GM19455 (cell line): ENCODE measurements at regions not wholly inside any gene's neighbourhood (a gene's known extent, or its start where the extent isn't known, plus 50 kb on each side); places are given as distances from the start of the nearest gene placed in this dataset.

ENCODE experiments used
- ATAC-seq: cut with Tn5 transposase; IDR thresholded peaks from one replicate; pipeline ENCODE4 v1.9.1; 2021; ENCODE audit not compliant: unreplicated experiment

DNA sequence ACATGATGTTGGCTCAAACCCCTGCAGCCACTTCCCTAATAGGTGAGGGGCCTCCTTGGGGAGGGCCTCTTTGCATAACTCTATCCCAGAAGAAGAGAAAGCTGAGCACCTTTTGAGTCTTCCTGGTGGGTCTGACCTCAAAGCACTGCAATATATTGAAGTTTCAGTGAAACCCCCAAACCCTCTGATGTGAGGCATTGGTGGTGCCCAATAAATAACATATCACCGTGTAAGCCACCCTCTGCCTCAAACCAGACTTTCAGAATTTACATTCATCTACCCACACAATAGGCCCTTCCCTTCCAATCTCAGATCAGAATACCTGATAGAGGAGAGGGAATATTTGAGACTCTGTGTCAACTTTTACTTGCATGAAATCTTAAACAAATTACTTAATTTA lies 142.8 kb upstream of the STK17B start:
- ATAC-seq: no peak

DNA sequence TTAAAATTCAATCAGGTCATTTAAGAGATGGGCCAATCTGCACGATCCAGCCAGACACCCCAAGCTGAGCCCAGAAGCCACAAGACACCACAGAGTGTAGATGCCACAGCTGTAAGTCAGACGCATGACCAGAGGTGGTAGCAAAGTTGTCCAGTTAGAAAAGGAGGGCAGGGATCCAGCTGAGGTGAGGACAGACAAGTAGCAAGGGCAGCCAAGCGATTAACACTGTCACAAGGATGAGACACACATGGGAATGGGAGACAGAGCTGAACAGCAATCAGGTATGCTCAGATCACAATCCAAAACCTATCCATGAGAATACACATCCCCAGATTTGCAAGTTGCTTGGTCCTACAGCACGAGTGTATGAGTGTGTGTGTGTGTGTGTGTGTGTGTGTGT lies 143.4 kb upstream of the STK17B start:
- ATAC-seq: no peak

DNA sequence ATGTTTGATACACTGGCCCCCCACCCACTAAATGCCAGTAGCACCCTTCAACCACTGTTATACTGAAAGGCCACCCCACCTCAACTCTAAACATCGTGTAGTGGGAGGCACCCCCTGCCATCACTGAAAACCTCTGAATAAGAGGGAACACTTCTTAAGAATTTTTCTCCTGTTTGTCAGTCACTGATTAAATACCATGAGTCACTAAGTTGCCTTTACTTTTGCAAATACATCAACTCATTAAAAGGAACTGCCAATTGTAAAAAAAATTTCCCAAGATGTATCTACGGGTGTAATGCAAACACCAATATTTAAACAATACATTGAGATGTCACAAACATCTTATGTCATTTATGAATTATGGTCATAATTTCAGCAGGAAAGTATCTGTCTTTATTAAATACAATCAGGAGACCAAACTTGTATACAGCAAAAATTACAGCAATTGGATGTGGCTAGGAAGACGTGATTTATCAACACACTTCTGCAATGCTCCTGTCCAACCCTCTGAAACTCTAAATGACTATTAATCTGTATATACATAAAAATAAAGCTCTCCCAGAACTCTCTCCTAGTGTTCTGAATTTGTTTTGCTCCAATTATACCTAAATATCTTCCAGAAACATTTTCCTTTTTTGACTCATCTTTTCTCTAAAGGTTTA lies 144.1 kb upstream of the STK17B start:
- ATAC-seq: no peak

DNA sequence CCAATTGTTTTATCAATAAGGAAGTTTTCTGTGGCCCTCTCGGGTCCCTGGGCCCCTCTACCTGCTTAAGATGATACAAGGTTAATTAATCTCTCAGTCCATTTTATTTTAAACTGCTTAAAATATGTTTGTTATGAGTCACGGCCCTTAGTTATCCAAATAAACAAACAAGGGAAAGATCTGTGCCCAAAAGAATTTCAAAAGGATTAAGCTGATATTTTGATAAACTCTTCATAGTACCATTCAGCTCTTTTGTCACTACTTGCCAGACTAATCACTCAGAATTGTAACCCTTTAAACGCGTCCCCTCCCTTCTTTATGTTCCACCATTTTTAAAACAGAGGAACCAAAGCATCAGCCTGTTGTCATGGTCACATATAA lies 144.7 kb upstream of the STK17B start:
- no peak for ATAC-seq

DNA sequence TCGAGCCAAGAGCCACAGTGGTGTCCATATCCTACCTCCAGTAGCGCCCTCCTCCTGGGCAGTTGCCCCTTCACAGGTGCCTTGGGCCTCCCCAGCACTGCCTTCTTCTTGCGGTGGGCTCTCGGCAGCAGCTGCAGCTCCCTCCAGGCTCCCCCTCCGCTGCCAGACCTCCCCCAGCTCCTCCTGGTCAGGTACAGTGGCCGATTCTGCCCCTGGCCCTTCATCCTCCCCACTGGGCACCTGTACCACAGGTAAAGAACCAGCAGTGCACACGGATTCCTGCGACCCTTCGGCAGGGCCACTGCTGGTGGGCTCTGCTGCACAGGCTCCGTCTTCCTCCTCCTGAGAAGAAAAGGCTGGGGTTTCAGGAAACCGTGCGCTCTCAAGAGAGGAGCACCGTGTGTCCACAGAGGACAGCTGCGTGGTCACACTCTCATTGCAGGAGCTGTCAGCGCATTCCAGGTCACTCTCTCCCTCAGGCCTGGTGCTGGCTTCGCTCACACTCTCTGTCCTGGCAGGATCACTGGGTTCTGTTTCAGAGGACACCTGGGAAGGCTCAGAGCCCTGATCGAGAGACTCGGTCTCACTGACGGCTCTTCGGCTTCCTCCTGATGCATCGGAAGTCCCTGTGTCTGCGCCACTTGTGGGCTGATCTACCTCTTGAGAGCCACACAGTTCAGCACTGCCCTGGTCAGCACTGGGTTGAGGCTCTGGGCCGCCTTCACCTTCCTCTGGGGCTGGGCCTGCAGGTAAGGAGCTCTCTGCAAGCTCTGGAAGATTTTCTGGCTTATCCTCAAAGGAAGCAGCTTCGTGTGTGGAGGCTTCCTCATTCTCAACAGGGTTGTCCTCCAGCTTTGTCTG lies 147.4 kb upstream of the STK17B start:
- ATAC-seq: no peak

DNA sequence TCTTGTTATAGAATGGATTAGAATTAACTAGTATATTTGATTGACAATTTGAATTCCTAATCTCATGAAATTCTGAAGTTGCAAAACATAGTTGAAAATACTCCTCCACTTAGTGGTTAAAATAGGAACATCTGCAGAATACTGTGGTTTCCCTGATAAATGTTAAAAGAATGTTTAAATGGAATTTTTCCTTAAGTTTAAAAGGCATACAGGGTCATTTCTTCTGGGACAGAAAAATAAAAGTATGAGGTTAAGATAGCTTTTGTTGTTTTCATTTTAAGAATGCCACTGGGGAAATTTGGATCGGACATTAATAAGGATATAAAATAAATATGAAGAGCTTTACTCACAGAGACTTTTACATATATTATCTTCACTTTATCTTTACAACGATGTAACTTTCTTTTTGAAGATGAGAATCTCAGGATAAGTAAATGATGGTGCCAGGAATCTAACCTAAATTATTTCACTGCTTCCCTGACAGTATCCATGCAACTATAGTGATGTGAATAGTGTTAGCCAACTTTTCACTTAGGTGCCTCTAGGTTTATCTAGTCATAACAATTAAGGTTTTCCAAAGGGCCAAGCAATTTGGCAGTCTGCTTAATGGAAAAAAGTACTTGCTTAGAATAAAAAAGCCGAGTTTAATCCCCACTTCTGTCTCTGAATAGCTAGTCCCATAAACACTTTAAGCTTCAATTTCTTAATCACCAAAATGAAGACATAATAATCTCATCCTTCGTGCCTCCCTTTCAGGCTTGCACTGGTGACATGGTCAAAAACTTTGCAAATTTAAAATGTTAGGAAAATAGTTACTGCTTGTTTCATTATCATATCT lies 151.8 kb upstream of the STK17B start:
- ATAC-seq: no peak

DNA sequence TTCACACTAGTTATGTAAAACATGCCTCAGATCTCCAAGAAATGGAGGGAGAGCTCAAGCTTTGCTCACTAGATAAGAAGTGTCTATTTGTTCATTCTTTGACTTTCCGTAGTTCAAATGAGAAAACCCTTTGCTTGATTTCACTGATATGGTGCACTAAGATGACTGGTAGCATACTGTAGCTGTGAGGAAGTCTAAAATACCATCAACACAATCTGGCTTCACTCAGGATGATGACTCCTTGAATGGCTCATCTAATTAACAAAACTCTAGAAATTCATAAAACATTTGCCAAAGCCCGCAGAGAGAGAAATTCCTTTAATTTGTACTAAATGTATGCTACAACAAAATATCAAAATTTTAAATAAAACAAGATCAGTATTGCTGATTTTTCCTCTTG lies 152.8 kb upstream of the STK17B start:
- ATAC-seq: no peak

DNA sequence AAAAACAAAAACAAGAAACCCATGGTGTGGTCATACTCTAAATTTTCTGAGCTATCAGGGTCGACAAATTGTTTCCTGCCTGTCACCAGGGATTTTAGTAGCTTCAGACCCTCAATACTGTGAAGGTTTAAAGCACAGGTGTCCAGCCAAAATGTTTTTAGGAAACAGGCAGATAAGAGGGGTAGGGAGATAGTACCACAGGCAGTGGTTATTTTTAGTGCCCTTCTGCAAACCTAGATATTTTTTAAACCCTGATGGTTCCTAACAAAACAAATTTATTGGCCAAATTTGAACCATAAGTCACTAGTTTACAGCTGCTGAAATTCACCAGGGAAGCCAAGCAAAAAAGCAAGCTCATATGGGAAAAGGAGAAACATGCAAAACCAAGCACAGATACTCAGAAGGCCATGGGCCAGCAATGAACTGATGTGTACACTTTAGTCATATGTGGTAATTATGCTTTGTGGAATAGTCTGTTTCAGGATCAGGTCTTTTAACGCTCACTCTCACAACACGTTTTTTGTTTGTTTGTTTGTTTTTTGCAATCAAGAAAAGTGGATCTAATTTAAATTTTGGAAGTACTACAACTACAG lies 156.8 kb upstream of the STK17B start:
- no peak for ATAC-seq

DNA sequence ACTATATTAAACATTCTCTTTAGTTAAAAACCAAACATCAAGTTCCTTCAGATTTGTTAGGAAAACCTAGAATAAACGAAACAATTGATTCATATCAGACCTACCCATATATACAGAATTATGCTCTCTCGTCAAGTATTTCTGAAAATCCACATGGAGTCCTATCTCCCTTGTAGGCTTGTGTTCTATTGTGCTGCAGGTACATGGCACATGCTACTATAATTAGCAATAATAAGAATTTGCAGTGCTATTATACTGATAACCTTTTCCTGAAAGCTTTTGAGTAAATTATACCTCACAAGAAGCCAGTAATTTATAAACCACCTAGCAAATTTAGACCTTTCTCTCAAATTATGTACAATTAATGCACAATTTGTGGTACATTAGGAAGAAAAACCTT lies 158.6 kb upstream of the STK17B start:
- no peak for ATAC-seq

DNA sequence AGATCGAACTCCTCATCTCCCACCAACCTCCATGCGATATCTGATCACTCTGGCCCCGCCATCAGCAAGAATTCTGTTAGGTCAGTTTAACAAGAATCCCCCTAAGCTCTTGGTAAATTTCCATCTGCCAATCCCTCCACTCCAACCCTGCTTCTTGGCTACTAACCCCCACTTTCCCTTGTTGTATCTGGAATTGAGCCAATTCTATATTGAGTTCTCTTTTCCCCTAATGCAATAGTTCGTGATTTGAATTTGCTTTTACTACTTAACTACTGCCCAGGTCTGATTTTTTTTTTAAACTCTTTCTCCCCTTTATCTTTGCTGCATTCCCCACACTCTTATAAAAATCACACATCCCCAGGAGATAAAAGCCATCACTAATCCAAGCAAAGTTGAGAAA lies 159.3 kb upstream of the STK17B start:
- ATAC-seq: no peak

DNA sequence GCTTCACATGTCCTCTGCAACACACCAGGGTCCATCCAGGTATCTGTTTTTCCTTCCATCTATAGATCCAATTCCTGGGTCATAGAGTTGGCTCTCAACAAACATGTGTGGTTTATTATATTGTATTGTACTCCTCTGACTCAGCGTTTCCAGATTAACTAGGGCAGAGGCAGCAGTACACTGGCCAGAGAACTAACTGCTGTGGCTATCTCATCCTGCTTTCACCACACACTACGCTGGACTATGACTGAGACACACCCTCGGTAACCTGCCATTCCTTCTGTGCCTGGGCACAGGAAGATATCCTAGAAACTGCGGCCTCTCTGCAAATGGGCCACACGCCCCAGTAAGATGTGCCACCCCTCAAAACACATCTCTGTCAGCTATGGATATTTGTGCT lies 159.8 kb upstream of the STK17B start:
- ATAC-seq: no peak

DNA sequence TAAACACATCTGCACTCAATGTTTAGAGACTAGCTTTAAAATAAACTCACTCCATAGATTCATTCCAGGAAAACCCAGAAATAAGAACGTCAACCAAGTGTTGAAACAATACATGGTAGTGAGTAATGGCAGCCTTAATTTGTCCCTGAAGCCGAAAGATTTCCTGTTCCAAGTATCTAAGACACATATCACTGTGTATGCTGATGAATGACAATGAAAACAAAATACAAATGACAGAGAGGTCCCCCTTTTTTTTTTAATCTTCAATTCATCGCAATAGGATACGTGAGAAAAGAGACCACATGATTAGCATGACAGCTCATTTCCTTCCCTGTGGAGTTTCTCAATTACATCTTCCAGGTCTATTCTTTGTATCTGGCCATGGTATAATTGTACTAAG lies 160.5 kb upstream of the STK17B start:
- ATAC-seq: no peak

DNA sequence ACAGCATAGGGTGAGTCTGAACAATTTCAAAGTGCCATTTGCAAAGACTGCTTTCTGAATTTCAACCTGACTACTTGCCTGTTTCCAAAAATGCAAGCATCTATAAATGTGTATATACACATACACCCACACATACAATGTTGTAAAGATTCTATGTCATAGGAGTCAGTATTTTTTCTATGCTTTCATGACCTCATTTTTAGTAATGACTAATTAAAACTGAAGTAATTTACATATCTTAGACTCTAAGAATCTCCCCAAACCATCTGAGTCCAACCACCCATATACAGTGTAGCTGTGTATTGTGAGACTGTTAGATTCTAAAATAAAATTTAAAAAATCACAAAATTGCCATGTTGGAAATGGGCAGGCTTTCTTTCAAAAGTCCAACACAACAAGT lies 162.0 kb upstream of the STK17B start:
- no peak for ATAC-seq

DNA sequence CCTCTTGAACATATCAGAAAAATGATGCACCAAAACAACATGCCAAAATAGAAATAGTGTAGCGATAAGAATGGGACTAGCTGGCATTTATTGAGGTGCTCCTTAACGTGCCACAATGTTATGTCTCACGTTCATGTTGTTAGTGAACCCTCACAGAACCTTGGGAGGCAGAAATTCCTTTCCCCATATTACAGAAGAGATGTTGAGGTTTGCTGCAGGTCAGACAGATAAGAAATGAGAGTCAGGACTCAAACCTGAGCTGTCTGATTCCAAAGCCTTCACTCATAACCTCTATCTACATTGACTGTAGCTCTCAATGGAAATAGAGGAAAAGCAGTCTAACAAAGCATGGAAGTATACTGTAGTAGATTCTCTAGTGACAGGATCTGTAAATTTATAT lies 163.3 kb upstream of the STK17B start:
- no peak for ATAC-seq

DNA sequence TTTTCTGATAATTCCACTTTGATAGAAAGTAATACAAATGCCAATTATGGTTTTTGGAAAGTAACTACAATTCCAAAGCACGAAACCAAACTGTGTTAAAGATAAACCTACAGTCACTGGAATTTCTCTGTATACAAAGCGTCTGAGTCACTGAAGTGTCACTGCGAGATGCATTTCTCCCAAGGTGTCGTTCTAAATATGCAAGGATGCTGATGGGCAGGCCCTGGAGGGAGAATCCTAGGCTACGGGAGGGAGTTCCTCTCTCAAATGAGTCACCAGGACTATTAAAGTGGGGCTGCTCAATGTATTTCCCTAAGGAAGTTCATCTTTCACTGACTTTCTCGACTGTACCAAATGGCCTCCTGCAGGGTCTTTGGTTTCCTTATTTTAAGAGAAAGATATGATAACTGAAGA lies 163.8 kb upstream of the STK17B start:
- ATAC-seq: no peak

DNA sequence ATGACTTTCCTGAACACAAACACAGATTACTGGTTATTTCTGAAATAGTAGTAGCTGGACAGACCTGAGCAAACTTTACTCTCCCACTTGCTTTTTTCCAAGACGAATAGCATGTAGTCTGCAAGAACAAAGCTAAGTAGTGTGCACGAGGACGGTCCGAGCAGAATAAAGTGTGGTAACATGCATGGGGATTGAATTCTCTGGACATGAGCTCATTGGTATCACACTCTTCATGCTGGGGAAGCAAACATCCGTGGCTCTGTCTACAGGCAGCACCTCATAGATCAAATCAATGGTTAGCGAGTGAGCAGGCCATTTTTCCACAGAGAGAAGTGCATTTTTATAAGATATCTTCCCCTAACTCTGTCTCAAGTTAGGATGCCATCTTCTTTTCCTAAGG lies 164.8 kb upstream of the STK17B start:
- no peak for ATAC-seq

DNA sequence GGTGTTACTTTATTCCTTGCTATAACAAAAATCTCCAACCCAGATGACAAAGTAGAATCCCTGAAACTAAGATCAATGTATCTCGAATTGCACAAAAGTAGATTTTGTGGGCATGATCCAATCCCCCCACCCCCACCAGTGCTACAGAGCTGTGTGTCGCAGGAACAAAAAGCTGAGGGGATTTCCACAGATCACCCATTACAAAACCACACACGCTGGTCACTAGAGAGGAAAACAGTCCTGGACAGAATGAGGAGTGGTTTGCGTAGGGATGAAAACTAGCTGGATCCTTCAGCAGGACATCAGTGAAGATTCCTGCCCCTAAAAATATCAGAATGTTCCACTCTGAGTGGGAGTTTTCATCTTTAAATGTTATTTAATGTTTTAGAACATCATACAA lies 165.3 kb upstream of the STK17B start:
- no peak for ATAC-seq

DNA sequence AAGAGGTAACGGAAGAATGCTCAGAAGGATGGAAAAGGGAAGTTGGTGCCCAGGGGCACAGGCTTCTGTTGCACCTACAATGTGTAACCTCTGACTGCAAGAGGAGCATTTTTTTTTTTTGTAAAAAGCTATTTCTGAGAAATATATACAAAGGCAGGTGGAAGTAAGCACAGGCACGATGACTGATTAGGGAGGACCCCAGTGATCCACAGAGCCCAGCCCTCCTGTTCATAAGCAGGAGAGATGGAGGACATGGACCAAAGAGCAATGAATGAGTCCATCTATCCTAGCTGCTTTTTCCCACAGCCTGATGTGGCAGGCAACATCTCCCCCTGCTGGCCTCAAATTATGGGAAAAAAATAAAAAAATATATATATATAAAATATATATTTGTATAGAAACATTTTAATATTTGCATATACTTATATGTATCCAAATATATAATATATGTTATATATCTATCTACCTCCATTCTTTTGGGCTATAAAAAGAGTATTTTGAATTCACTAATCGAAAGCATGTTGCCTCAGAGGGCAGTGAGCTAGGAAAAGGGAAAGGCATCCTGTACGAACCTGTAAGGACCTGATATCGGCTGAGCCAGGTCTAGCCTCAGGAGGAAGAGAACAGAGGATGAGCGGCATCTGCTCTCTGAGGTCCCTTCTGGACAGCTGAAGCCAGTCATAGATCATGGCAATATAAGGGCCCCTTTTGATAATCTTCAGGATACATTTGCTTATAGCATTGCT lies 166.0 kb upstream of the STK17B start:
- ATAC-seq: no peak

DNA sequence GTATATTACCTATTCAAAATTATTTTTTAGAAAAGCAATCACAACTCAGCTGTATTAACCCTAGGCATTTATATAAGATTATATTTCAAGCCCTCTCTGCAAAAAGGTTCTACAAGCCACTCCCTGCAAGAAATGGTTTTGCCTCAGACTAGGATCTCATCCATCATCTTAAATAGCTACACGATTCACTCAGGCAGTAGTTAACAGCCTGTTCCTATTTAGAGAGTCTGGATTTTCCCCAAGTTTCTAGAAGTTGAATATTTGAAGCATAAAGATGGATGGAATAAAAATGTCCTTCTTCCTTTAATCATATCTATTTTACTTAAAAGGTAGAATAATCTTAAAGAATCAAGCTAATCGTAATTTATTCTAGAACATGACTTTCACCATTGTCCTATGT lies 167.1 kb upstream of the STK17B start:
- ATAC-seq: no peak

DNA sequence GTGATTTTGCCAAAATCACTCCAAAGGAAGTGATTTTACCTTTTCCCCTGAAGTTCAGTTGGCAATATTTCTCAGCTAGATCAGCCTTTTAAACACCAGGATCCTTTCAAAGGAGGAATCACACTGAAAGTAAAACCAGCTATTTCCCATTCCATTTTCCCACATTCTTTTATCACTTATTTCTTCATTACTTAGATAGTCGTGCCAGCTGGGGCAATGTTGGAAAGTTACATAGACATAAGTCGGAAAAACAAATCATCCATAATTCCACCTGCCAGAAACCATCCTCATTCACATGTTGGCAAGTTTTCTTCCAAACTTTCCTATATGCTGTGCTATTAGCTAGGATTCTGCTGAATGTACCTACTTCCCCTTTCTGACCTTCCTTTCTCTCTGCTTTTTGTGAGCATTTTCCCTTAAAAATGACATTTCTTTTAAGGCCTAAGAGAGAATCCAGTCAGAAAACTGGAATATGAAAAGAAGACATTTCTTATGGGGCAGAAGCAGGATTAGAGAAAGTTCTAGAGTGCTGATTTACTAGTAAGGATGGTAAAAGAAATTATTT lies 170.0 kb upstream of the STK17B start:
- no peak for ATAC-seq
